ENCODE measurements at regions not wholly inside any gene's neighbourhood (a gene's known extent, or its start where the extent isn't known, plus 50 kb on each side); places are given as distances from the start of the nearest gene placed in this dataset.

DNA sequence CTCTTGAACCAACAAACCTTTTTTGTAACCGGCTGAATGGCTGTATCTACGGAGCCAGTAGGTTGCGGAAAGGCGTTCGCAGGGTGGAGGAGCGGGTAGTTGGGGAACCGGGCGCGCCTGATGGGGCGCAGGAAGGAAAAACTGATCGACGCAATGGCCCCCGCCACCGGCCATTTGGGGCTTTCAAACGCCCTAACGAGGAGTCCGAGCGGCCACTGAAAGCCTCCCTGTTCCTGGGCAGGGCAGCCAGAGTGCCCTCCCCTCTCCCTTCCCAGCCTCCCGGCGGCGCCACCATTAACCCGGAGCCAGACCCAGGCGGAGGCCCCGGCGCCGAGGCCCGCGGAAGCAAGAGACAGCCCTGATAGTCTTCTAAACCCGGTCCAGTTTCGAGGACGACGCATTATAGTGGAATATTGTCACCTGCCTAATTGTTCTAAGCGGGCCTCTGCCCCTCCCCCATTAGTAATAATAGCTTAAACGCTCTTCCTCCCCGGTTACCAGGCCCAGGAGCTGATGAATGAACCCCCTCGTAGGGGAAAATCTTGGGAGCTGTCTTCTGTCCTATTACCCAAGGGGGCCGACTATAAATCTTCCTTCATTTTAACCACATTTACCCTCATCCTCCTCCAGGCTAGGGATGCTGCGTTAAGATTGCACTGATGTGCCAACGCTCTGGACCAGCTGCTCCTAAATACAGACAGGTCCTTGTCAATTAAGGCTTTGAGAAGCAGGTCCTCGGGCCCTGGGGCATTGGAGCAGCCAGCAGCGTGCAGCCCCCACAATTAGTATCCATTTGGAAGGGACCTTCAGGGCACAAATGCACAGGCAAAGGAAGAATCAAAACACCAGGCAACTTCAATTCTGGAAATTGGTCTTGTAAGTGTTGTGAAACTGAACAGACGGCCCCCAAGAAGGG lies 61.6 kb upstream of the TMEM33 start:
- CTCF ChIA-PET, result interaction anchor here (1.2 kb wide), 1 partner anchor 14 kb away, joined by 5 read pairs; no protein-coding TSS in a partner anchor
- H3K27ac Mint-ChIP-seq, result no peak overlapping the region
- no peaks in the 10 kb centered on the region for H3K36me3 Mint-ChIP-seq
- H3K27me3 Mint-ChIP-seq, result peaks cover 74% of the 10 kb centered on the region
- H3K4me1 Mint-ChIP-seq, result no peaks in the 10 kb centered on the region
- no peak overlapping the region for H3K4me3 Mint-ChIP-seq
- no peaks in the 10 kb centered on the region for H3K9me3 Mint-ChIP-seq
- DNase-seq, result no peak

DNA sequence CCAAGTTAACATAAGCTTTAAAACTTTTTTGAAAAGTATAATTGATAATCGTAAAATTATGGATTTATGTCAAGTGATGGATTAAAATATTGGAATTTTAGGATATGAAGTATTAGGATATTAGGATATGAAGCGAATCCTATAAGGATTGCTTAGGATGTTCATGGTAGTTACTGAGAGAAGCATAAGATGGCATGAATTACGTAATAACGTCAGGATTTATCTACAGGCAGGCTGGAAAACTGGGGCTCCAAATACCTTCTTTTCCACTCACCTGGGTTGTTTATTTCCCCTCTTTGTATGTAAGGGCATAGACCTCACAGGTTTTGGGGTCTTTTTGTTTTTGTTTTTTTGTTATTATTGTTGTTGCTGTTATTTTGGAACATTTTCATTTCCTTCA lies 65.2 kb upstream of the TMEM33 start:
- CTCF ChIA-PET, result interaction anchor here (2.2 kb wide), 1 partner anchor 17 kb away, joined by 5 read pairs; no protein-coding TSS in a partner anchor
- H3K27me3 Mint-ChIP-seq, result peaks cover 70% of the 10 kb centered on the region
- no peak overlapping the region for H3K27ac Mint-ChIP-seq
- H3K4me3 Mint-ChIP-seq, result no peak overlapping the region
- peaks cover 8% of the 10 kb centered on the region for H3K4me1 Mint-ChIP-seq
- no peaks in the 10 kb centered on the region for H3K36me3 Mint-ChIP-seq
- no peaks in the 10 kb centered on the region for H3K9me3 Mint-ChIP-seq
- DNase-seq, result no peak

- no peak for DNase-seq
- Mint-ChIP-seq H3K9me3 (no peaks in the 10 kb centered on the region), H3K27me3 (peaks cover 63% of the 10 kb centered on the region), H3K36me3 (no peaks in the 10 kb centered on the region), H3K4me1 (peaks cover 12% of the 10 kb centered on the region), H3K4me3 (no peak overlapping the region), H3K27ac (no peak overlapping the region)
- CTCF ChIA-PET, result no interaction called here
Observed at GRCh38 chr4:41866799-41867677, 68.2 kb upstream of the TMEM33 start.

GRCh38 chr4:41865981-41866798 lies 69.0 kb upstream of the TMEM33 start:
- no peak overlapping the region for H3K4me3 Mint-ChIP-seq
- H3K27ac Mint-ChIP-seq, result peak overlapping the region; percentile 33
- CTCF ChIA-PET, result no interaction called here
- H3K4me1 Mint-ChIP-seq, result peaks cover 12% of the 10 kb centered on the region
- H3K9me3 Mint-ChIP-seq, result no peaks in the 10 kb centered on the region
- DNase-seq, result no peak
- H3K27me3 Mint-ChIP-seq, result peaks cover 60% of the 10 kb centered on the region
- H3K36me3 Mint-ChIP-seq, result no peaks in the 10 kb centered on the region

GRCh38 chr4:41865306-41865980 lies 69.8 kb upstream of the TMEM33 start:
- Mint-ChIP-seq H3K4me1 (peaks cover 12% of the 10 kb centered on the region), H3K9me3 (no peaks in the 10 kb centered on the region), H3K36me3 (no peaks in the 10 kb centered on the region), H3K27me3 (peaks cover 56% of the 10 kb centered on the region), H3K4me3 (no peak overlapping the region), H3K27ac (peak overlapping the region; percentile 33)
- CTCF ChIA-PET, result no interaction called here
- DNase-seq, result no peak

DNA sequence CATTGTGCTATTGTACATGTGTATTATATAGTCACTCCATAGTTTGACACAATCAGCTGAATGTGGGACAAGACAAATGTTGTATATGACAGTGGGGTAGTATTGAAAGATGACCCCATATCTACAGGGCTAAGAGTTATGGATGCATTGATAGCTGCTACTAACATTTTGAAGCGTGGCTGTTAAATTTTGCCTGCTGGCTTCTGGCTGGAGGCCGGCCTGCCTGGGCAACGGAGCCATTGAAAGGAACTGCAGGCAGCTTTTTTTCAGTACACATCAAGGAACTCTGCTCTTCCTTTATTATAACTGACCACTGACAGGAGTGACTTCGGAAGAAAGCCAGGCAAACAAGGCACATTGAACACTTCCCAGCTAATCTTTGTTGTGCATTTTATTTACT lies 76.1 kb upstream of the TMEM33 start:
- Mint-ChIP-seq H3K4me3 (no peak overlapping the region), H3K36me3 (no peaks in the 10 kb centered on the region), H3K9me3 (no peaks in the 10 kb centered on the region), H3K4me1 (peaks cover 4% of the 10 kb centered on the region), H3K27me3 (peaks cover 20% of the 10 kb centered on the region), H3K27ac (no peak overlapping the region)
- CTCF ChIA-PET, result no interaction called here
- no peak for DNase-seq

GRCh38 chr4:41857226-41857641 lies 78.0 kb upstream of the TMEM33 start:
- Mint-ChIP-seq H3K36me3 (no peaks in the 10 kb centered on the region), H3K4me3 (no peak overlapping the region), H3K27ac (no peak overlapping the region), H3K27me3 (peaks cover 5% of the 10 kb centered on the region), H3K9me3 (no peaks in the 10 kb centered on the region), H3K4me1 (no peaks in the 10 kb centered on the region)
- DNase-seq, result no peak
- CTCF ChIA-PET, result no interaction called here

- no peak overlapping the region for H3K27ac Mint-ChIP-seq
- H3K9me3 Mint-ChIP-seq, result no peaks in the 10 kb centered on the region
- no peak for DNase-seq
- H3K4me1 Mint-ChIP-seq, result no peaks in the 10 kb centered on the region
- peaks cover 4% of the 10 kb centered on the region for H3K27me3 Mint-ChIP-seq
- no peak overlapping the region for H3K4me3 Mint-ChIP-seq
- CTCF ChIA-PET, result no interaction called here
- H3K36me3 Mint-ChIP-seq, result no peaks in the 10 kb centered on the region
Observed at GRCh38 chr4:41856797-41857196, 78.4 kb upstream of the TMEM33 start.

- H3K9me3 Mint-ChIP-seq, result no peaks in the 10 kb centered on the region
- no peak for DNase-seq
Observed at GRCh38 chr4:41853973-41854372, 81.3 kb upstream of the TMEM33 start.

GRCh38 chr4:41852229-41852628 lies 83.0 kb upstream of the TMEM33 start:
- Mint-ChIP-seq H3K27ac (no peak overlapping the region), H3K9me3 (no peaks in the 10 kb centered on the region), H3K27me3 (peaks cover 4% of the 10 kb centered on the region), H3K36me3 (no peaks in the 10 kb centered on the region), H3K4me3 (no peak overlapping the region), H3K4me1 (no peaks in the 10 kb centered on the region)
- CTCF ChIA-PET, result no interaction called here
- no peak for DNase-seq

More at GRCh38 chr4:41853973-41854372, 81.3 kb upstream of the TMEM33 start:
- Mint-ChIP-seq H3K27ac (no peak overlapping the region), H3K4me1 (no peaks in the 10 kb centered on the region), H3K36me3 (no peaks in the 10 kb centered on the region), H3K27me3 (peaks cover 4% of the 10 kb centered on the region), H3K4me3 (no peak overlapping the region)
- CTCF ChIA-PET, result no interaction called here

DNA sequence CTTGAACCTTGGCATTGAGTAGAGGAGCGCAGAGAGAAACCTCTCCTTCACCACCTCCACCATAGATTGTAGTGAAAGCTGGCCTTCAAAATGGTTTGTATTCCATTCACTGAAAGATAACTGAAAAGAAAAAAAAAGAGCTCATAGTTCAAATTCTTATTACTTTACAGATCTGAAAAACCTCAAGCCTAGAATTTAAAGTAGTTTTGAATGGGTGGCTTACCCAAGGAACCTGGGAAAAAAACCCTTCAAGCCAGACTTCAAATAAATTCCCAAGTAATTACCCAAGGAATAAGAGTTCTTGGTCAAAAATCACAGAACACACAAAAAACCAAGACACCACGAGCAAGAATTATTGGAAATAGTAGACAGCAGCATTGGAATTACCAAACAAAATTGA lies 83.6 kb upstream of the TMEM33 start:
- peaks cover 4% of the 10 kb centered on the region for H3K27me3 Mint-ChIP-seq
- CTCF ChIA-PET, result no interaction called here
- H3K9me3 Mint-ChIP-seq, result no peaks in the 10 kb centered on the region
- H3K4me3 Mint-ChIP-seq, result no peak overlapping the region
- no peaks in the 10 kb centered on the region for H3K4me1 Mint-ChIP-seq
- no peak overlapping the region for H3K27ac Mint-ChIP-seq
- no peak for DNase-seq
- H3K36me3 Mint-ChIP-seq, result no peaks in the 10 kb centered on the region

DNA sequence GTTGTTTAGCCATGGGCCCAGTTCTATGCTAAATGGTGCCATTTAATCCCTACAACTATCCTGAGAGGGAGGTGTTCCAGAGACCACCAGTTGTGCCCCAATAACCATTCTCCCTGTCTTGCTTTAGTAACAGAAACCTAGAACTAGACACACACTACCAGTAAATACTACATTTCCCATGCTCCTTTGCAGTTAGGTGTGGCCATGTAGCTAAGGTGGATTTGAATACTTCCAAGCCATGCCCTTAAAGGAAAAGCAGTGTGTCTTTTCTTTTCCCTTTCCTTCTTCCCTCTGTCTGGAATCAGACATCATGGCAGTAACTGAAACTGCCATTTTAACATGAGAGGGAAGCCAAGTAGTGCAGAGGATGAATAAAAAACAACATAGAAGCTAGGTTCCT lies 90.9 kb upstream of the TMEM33 start:
- H3K36me3 Mint-ChIP-seq, result no peaks in the 10 kb centered on the region

GRCh38 chr4:41839916-41840854 lies 91.7 kb upstream of the PHOX2B start:
- DNase-seq, result no peak
- Mint-ChIP-seq H3K9me3 (peaks cover 1% of the 10 kb centered on the region), H3K4me1 (no peaks in the 10 kb centered on the region), H3K36me3 (no peaks in the 10 kb centered on the region), H3K27ac (no peak overlapping the region), H3K4me3 (no peak overlapping the region), H3K27me3 (peaks cover 4% of the 10 kb centered on the region)
- CTCF ChIA-PET, result no interaction called here

More for the DNA sequence above, 90.9 kb upstream of the TMEM33 start:
- Mint-ChIP-seq H3K9me3 (peaks cover 1% of the 10 kb centered on the region), H3K4me1 (no peaks in the 10 kb centered on the region), H3K27me3 (peaks cover 4% of the 10 kb centered on the region), H3K4me3 (no peak overlapping the region), H3K27ac (no peak overlapping the region)
- no peak for DNase-seq
- CTCF ChIA-PET, result no interaction called here
